ENCODE measurements at regions not wholly inside any gene's neighbourhood (a gene's known extent, or its start where the extent isn't known, plus 50 kb on each side); places are given as distances from the start of the nearest gene placed in this dataset.

- H3K9me3 ChIP-seq (replicated peaks in 1 of 2; ENCODE audit: control insufficient read depth in 1 of 2, insufficient read depth in 1 of 2, low read length in 2 of 2) = no peaks in the 10 kb centered on the region
- peak overlapping the region in 1 of 7 donors; percentile 46 for H3K27ac Mint-ChIP-seq
- H3K36me3 ChIP-seq (replicated peaks in 1 of 2; ENCODE audit: control insufficient read depth in 1 of 2, insufficient read depth in 2 of 2, low read length in 2 of 2) = no peaks in the 10 kb centered on the region
- no peak overlapping the region for H3K4me2 ChIP-seq (replicated peaks; ENCODE audit: extremely low read depth, low read length, poor library complexity, severe bottlenecking)
- TF ChIP-seq CTCF (IDR thresholded peaks at IDR 0.05) = no peak
- H3K4me1 Mint-ChIP-seq = peaks cover 2% of the 10 kb centered on the region
- peaks cover 0 to 5% of the 10 kb centered on the region in 2 donors for H3K27me3 ChIP-seq (ENCODE audit: control insufficient read depth in 2 of 2, insufficient read depth in 2 of 2, low read length in 2 of 2)
- no peak overlapping the region for H3K9ac ChIP-seq (ENCODE audit: insufficient read depth, low read length, poor library complexity, severe bottlenecking)
- peaks cover 0 to 5% (median 0%) of the 10 kb centered on the region in 7 donors for H3K9me3 Mint-ChIP-seq
- H3K27ac ChIP-seq (ENCODE audit: low read depth in 1 of 2, low read length in 2 of 2) = no peak overlapping the region
- intact Hi-C loops (cut with micrococcal nuclease) = no loop called here
- DNase-seq = peak in 1 of 3 donors; percentile 1
- peaks cover 0 to 3% of the 10 kb centered on the region in 2 donors for H3K36me3 Mint-ChIP-seq
- no peaks in the 10 kb centered on the region for H3K4me1 ChIP-seq (ENCODE audit: control insufficient read depth in 1 of 2, insufficient read depth in 2 of 2, low read length in 2 of 2)
- no peak overlapping the region for H2AFZ ChIP-seq (ENCODE audit: insufficient read depth, low read depth, low read length, poor library complexity, severe bottlenecking)
- H4K20me1 ChIP-seq (ENCODE audit: insufficient read depth, low read length) = no peaks in the 10 kb centered on the region
- no peak overlapping the region for H3K4me3 ChIP-seq (replicated peaks in 1 of 3; ENCODE audit: low read depth in 2 of 3, low read length in 3 of 3)
- whole genome bisulfite sequencing (ENCODE audit: insufficient coverage) = 64% methylated on average over 30 of the region's 30 CpGs
- no peaks in the 10 kb centered on the region for H3K79me2 ChIP-seq (ENCODE audit: insufficient read depth, low read length)
- H3K4me3 Mint-ChIP-seq = peak overlapping the region in 1 of 2 donors; percentile 54
- H3K27me3 Mint-ChIP-seq (ENCODE audit: low read depth in 3 of 3) = peaks cover 8 to 26% (median 23%) of the 10 kb centered on the region in 3 donors
Measured at GRCh38 chr14:101128478-101129321, 225.2 kb upstream of the RTL1 start.

- TF ChIP-seq CTCF (IDR thresholded peaks at IDR 0.05) = no peak
- H3K27me3 Mint-ChIP-seq (ENCODE audit: low read depth in 3 of 3) = peaks cover 10 to 29% (median 23%) of the 10 kb centered on the region in 3 donors
- H3K9me3 ChIP-seq (replicated peaks in 1 of 2; ENCODE audit: control insufficient read depth in 1 of 2, insufficient read depth in 1 of 2, low read length in 2 of 2) = no peaks in the 10 kb centered on the region
- peaks cover 0 to 5% of the 10 kb centered on the region in 2 donors for H3K27me3 ChIP-seq (ENCODE audit: control insufficient read depth in 2 of 2, insufficient read depth in 2 of 2, low read length in 2 of 2)
- no peaks in the 10 kb centered on the region for H3K36me3 ChIP-seq (replicated peaks in 1 of 2; ENCODE audit: control insufficient read depth in 1 of 2, insufficient read depth in 2 of 2, low read length in 2 of 2)
- WGBS (ENCODE audit: insufficient coverage) = 88% methylated on average over 3 of the region's 6 CpGs
- intact Hi-C loops (cut with micrococcal nuclease) = no loop called here
- H3K9me3 Mint-ChIP-seq = peaks cover 0 to 6% (median 1%) of the 10 kb centered on the region in 7 donors
- H3K27ac ChIP-seq (ENCODE audit: low read depth in 1 of 2, low read length in 2 of 2) = no peak overlapping the region
- peaks cover 6% of the 10 kb centered on the region for H3K4me1 Mint-ChIP-seq
- no peak overlapping the region for H2AFZ ChIP-seq (ENCODE audit: insufficient read depth, low read depth, low read length, poor library complexity, severe bottlenecking)
- H4K20me1 ChIP-seq (ENCODE audit: insufficient read depth, low read length) = no peaks in the 10 kb centered on the region
- no peaks in the 10 kb centered on the region for H3K79me2 ChIP-seq (ENCODE audit: insufficient read depth, low read length)
- no peak overlapping the region for H3K9ac ChIP-seq (ENCODE audit: insufficient read depth, low read length, poor library complexity, severe bottlenecking)
- no peak overlapping the region for H3K4me3 ChIP-seq (replicated peaks in 1 of 3; ENCODE audit: low read depth in 2 of 3, low read length in 3 of 3)
- no peak overlapping the region for H3K4me2 ChIP-seq (replicated peaks; ENCODE audit: extremely low read depth, low read length, poor library complexity, severe bottlenecking)
- H3K4me1 ChIP-seq (ENCODE audit: control insufficient read depth in 1 of 2, insufficient read depth in 2 of 2, low read length in 2 of 2) = peaks cover 0 to 1% of the 10 kb centered on the region in 2 donors
- DNase-seq = no peak
- H3K36me3 Mint-ChIP-seq = no peaks in the 10 kb centered on the region
- H3K27ac Mint-ChIP-seq = no peak overlapping the region
- H3K4me3 Mint-ChIP-seq = no peak overlapping the region
Measured at GRCh38 chr14:101129521-101130167, 226.1 kb upstream of the RTL1 start.

All from CD14-positive monocyte (primary cell).